ENCODE measurements at regions not wholly inside any gene's neighbourhood (a gene's known extent, or its start where the extent isn't known, plus 50 kb on each side); places are given as distances from the start of the nearest gene placed in this dataset.
A peak's percentile ranks its signal among the peaks of the same experiment; 100 is the strongest.

DNA sequence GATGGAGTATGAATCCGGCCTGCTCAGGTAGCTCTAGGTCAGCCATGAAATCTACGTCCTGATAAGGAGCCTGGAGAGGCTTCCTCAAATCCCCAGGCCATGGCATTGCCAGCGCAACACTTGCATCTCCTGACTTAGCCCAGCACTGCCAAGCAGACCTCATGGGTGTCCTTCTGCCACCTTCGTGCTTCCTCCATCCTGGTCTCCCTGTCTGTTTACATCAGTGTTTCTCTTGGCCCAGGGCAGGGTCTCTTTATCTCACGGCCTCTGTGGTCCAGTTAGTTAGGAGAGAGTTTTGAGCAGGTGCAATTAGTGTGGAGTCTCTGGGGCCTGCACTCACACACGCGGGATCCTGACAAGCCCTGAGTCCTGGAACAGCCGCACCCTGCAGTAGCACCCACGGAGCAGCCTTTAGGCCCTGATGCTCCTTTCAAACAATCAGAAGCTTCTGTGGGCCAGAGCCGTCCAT lies 193.1 kb upstream of the ARL4C start:
- H3K9me3 ChIP-seq (ENCODE audit: control insufficient read depth, insufficient read depth, low read depth, low read length) = no peaks in the 10 kb centered on the region
- no peak overlapping the region for H3K4me3 ChIP-seq (replicated peaks in 1 of 4; ENCODE audit: control extremely low read depth in 1 of 4, insufficient read depth in 1 of 4, low read depth in 3 of 4, low read length in 4 of 4)
- H3K9ac ChIP-seq (ENCODE audit: insufficient read depth, low read length) = no peak overlapping the region
- no peaks in the 10 kb centered on the region for H3K27me3 ChIP-seq (ENCODE audit: control insufficient read depth, insufficient read depth, low read length)
- no peaks in the 10 kb centered on the region for H3K79me2 ChIP-seq (ENCODE audit: control insufficient read depth, insufficient read depth, low read length)
- no peaks in the 10 kb centered on the region for H3K36me3 ChIP-seq (ENCODE audit: control insufficient read depth, insufficient read depth, low read length)
- peaks cover 15% of the 10 kb centered on the region for H3K4me1 ChIP-seq (ENCODE audit: control insufficient read depth, extremely low read depth, insufficient read depth, low read length)
- no peak overlapping the region for H3K27ac ChIP-seq (ENCODE audit: insufficient read depth, low read length)
- no peak overlapping the region for H3K4me2 ChIP-seq (ENCODE audit: extremely low read depth, insufficient read depth, low read length)
- no peaks in the 10 kb centered on the region for H4K20me1 ChIP-seq (ENCODE audit: control insufficient read depth, extremely low read depth, insufficient read depth, low read length)
- no peak overlapping the region for H2AFZ ChIP-seq (ENCODE audit: low read length)
- DNase-seq (ENCODE audit: low read depth in 2 of 2) = no peak
- TF ChIP-seq CTCF (conservative IDR thresholded peaks at IDR 0.05 in 1 of 2, IDR thresholded peaks at IDR 0.05 in 1 of 2; ENCODE audit: low read depth in 1 of 2, low read length in 2 of 2) (no peak), EZH2 (IDR thresholded peaks at IDR 0.05; ENCODE audit: low read length, missing control alignments) (no peak)

DNA sequence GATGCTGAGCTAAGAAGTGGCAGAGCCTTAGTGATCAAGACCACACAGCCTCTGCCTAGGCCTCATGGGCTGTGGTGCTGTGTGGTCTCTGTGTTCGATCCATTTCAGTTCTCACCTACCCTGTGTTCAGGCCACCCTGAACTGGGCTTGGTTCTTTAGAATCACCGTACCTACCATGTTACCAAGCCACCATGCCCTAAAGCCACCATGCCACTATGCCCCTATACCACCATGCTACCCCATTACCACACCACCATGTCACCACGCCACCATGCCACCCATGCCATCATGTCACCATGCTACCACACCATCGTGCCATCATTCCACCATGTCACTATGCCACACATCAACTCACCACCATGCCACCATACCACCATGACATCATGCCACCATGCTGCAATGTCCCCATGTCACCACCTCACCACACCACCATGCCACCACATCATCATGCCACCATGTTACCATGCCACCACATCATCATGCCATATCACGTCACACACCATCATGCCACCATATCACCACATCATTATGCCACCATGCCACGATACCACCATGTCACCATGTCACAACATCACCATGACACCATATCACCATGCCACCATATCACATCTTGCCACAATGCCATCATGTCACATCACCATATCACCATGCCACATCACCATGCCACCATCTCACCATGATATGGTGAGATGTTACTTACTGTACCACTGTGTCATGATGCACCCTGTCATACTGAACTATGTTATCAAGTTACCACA lies 191.0 kb upstream of the ARL4C start:
- Histone ChIP-seq H4K20me1 (ENCODE audit: control insufficient read depth, extremely low read depth, insufficient read depth, low read length) (no peaks in the 10 kb centered on the region), H3K9me3 (ENCODE audit: control insufficient read depth, insufficient read depth, low read depth, low read length) (no peaks in the 10 kb centered on the region), H2AFZ (ENCODE audit: low read length) (no peak overlapping the region), H3K4me2 (ENCODE audit: extremely low read depth, insufficient read depth, low read length) (no peak overlapping the region), H3K27me3 (ENCODE audit: control insufficient read depth, insufficient read depth, low read length) (no peaks in the 10 kb centered on the region), H3K79me2 (ENCODE audit: control insufficient read depth, insufficient read depth, low read length) (no peaks in the 10 kb centered on the region), H3K36me3 (ENCODE audit: control insufficient read depth, insufficient read depth, low read length) (no peaks in the 10 kb centered on the region), H3K4me3 (replicated peaks in 1 of 4; ENCODE audit: control extremely low read depth in 1 of 4, insufficient read depth in 1 of 4, low read depth in 3 of 4, low read length in 4 of 4) (no peak overlapping the region), H3K27ac (ENCODE audit: insufficient read depth, low read length) (no peak overlapping the region), H3K4me1 (ENCODE audit: control insufficient read depth, extremely low read depth, insufficient read depth, low read length) (peaks cover 10% of the 10 kb centered on the region), H3K9ac (ENCODE audit: insufficient read depth, low read length) (no peak overlapping the region)
- TF ChIP-seq EZH2 (IDR thresholded peaks at IDR 0.05; ENCODE audit: low read length, missing control alignments) (no peak), CTCF (conservative IDR thresholded peaks at IDR 0.05 in 1 of 2, IDR thresholded peaks at IDR 0.05 in 1 of 2; ENCODE audit: low read depth in 1 of 2, low read length in 2 of 2) (no peak)
- DNase-seq (ENCODE audit: low read depth in 2 of 2) = no peak

GRCh38 chr2:234686088-234686890 lies 189.4 kb upstream of the ARL4C start:
- DNase-seq (ENCODE audit: low read depth in 2 of 2) = peak in 1 of 2 donors; percentile 84
- H3K4me3 ChIP-seq (replicated peaks in 1 of 4; ENCODE audit: control extremely low read depth in 1 of 4, insufficient read depth in 1 of 4, low read depth in 3 of 4, low read length in 4 of 4) = no peak overlapping the region
- no peaks in the 10 kb centered on the region for H3K36me3 ChIP-seq (ENCODE audit: control insufficient read depth, insufficient read depth, low read length)
- H3K4me1 ChIP-seq (ENCODE audit: control insufficient read depth, extremely low read depth, insufficient read depth, low read length) = peaks cover 13% of the 10 kb centered on the region
- H3K4me2 ChIP-seq (ENCODE audit: extremely low read depth, insufficient read depth, low read length) = no peak overlapping the region
- H3K9me3 ChIP-seq (ENCODE audit: control insufficient read depth, insufficient read depth, low read depth, low read length) = no peaks in the 10 kb centered on the region
- H2AFZ ChIP-seq (ENCODE audit: low read length) = no peak overlapping the region
- H3K27ac ChIP-seq (ENCODE audit: insufficient read depth, low read length) = no peak overlapping the region
- H3K9ac ChIP-seq (ENCODE audit: insufficient read depth, low read length) = no peak overlapping the region
- TF ChIP-seq EZH2 (IDR thresholded peaks at IDR 0.05; ENCODE audit: low read length, missing control alignments) (no peak), CTCF (conservative IDR thresholded peaks at IDR 0.05 in 1 of 2, IDR thresholded peaks at IDR 0.05 in 1 of 2; ENCODE audit: low read depth in 1 of 2, low read length in 2 of 2) (no peak)
- no peaks in the 10 kb centered on the region for H3K79me2 ChIP-seq (ENCODE audit: control insufficient read depth, insufficient read depth, low read length)
- no peaks in the 10 kb centered on the region for H3K27me3 ChIP-seq (ENCODE audit: control insufficient read depth, insufficient read depth, low read length)
- no peaks in the 10 kb centered on the region for H4K20me1 ChIP-seq (ENCODE audit: control insufficient read depth, extremely low read depth, insufficient read depth, low read length)
